Ureter (tissue), 1 donor: ENCODE measurements at regions not wholly inside any gene's neighbourhood (a gene's known extent, or its start where the extent isn't known, plus 50 kb on each side); places are given as distances from the start of the nearest gene placed in this dataset.
"Not testable (repeated sequence)": the region's sequence is repeated elsewhere in the genome, so short reads cannot be mapped to it uniquely, and the experiment has no call there.

ENCODE experiments used
- DNase-seq: peaks from one replicate; pipeline ENCODE4 v3.0.0-alpha.2; 2020; ENCODE audit warnings: low spot score
- donor health status: DM: yes; HTN: yes; CAD: no.

DNA sequence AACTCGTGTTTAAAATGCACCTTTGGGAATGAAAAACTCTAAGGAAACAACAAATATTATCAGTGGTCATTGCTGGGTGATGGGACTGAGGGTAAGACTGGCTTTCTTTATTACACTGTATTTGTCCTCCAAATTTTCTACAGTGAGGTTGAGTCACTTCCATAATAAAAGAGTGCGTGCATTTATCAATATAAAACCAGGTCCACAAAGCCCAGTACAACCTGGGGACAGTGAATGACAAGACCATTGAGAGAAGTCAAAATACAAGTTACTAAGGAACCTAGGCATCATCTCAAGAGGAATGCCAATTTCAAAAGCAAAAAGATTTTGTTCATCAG lies 76.4 kb downstream of the MAGED4 start:
- DNase-seq, result no peak

DNA sequence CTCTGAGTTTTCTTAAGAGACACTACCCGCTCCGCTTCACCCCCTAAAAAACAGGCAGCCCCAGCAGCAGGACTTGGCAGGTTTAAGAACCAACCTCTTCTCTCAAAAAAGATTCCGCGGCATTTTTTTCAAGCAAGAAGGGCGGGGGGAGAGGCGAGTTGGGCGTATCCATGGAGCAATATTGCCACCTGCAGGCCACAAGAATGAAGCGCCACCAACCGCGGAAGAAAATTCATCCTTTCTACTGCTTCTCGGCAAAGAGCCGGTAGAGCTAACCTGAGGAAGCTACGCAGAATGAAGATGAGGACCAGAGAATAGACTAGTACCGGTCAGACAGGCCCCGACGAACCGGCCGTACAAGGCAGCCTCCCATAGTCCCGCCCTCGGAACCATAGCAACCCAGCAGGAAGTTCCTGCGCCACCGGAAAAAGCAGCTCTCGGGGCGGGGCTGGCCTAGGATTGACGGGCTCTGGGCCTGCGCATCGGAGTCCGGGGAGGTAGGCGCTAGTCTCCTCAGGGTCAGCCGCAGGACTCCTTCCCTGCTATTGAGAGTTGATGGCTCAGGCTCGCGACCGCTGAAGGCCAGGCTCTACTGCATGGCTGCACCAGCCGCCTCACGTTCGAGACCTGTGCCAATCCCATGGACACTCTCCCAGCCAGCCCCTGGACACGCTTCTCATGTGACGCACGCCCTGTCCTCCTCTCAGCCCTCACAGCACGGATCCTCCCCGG lies 76.9 kb downstream of the MAGED4 start:
- DNase-seq, result peak; percentile 97

DNA sequence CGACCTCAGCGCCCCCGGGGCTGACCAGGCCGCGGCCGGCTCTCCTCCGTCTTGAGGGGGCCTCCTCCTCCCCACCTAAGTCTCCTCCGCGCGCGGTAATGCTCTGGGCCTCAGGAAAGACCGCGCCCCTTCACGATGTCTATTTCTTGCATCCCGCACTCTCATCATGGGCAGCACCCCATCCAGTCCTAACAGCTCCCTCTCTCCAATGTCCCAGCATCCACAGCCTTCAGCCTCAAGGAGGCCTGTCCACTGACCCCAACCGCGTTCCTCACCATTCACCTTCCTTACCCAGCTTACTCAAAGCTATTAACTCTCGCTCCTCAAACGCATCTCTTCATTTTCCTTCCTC lies 77.5 kb downstream of the MAGED4 start:
- no peak for DNase-seq

GRCh38 chrX:52263417-52263816 lies 78.7 kb downstream of the MAGED4 start:
- no peak for DNase-seq

GRCh38 chrX:52265713-52266112 lies 81.0 kb downstream of the MAGED4 start:
- DNase-seq, result no peak

DNA sequence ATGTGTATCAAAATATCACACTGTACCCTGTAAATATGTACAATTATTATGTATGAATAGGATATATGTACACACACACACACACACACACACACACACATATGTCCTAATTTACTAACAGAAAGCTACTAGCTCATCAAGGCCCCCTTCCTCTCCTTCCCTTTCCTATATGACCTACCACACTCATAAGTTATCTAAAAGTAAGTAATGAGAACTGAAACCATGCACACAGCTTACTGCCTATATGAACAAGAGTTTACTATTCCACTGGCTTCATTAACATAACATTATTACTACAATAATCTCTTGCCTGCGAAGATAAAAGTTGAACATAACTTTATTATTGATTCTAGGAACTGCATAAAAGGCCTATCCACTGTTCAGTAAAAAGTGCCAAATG lies 83.8 kb downstream of the MAGED4 start:
- not testable (repeated sequence) for DNase-seq

GRCh38 chrX:52270453-52271116 lies 85.9 kb downstream of the MAGED4 start:
- no peak for DNase-seq

- no peak for DNase-seq
These were observed 86.5 kb downstream of the MAGED4 start for GRCh38 chrX:52271206-52271605.

- no peak for DNase-seq
These were observed 91.2 kb upstream of the XAGE2 start for GRCh38 chrX:52277666-52278065.

- no peak for DNase-seq
These were observed 88.0 kb upstream of the XAGE2 start for GRCh38 chrX:52280812-52281211.

DNA sequence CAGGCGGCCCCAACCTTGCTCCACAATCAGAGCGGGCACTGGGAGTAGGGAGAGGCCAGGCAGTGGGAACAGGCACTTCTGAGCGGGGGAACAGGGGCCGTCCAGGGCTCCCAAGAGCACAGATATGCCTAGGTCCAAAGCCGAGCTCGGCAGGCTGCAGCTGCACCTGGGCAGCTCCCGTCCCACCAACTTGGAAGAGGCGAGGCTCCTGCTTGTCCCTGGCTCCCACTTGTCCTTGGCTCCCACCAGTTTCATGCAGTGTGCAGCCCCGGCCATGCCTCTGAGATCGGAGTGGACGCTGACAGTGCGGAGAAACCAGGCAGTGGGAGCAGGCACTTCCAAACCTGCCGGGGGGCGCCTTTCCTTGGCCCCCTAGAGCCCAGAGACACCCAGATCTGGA lies 84.0 kb upstream of the XAGE2 start:
- DNase-seq, result no peak

DNA sequence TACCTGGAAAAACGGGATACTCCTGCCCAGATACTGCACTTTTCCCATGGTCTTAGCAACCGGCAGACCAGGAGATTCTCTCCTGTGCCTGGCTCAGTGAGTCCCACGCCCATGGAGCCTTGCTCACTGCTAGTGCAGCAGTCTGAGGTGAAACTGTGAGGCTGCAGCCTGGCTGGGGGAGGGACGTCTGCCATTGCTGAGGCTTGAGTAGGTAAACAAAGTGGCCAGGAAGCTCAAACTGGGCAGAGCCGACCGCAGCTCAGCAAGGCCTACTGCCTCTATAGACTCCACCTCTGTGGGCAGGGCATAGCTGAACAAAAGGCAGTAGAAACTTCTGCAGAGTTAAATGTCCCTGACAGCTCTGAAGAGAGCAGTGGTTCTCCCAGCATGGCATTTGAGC lies 69.9 kb upstream of the XAGE2 start:
- not testable (repeated sequence) for DNase-seq

- not testable (repeated sequence) for DNase-seq
These were observed 60.3 kb upstream of the XAGE2 start for GRCh38 chrX:52308532-52308931.
